ENCODE measurements at regions not wholly inside any gene's neighbourhood (a gene's known extent, or its start where the extent isn't known, plus 50 kb on each side); places are given as distances from the start of the nearest gene placed in this dataset.

DNA sequence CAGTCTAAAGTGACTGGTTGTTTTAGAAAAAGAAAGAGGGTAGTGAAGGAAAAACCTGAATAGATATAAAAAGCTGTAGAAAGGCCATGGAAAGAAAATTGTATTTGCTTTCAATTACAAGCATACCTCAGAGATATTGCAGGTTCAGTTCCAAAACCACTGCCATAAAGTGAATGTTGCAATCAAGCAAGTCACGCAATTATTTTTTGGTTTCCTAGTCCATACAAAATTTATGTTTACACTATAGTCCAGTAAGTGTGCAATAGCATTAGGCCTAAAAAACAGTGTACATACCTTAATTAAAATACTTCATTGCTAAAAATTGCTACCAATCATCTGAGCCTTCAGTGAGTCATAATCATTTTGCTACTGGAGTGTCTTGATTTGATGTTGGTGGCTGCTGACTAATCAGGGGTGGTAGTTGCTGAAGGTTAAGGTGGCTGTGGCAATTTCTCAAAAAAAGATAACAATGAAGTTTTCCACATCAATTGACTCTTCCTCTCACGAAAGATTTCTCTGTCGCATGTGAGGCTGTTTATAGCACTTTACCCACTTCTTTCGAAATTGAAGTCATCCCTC lies 2003.8 kb upstream of the PIK3C3 start:
- no peak for DNase-seq (ENCODE audit: low read depth, low spot score)
- H3K4me1 ChIP-seq (ENCODE audit: control insufficient read depth, insufficient read depth, low read length), result no peaks in the 10 kb centered on the region
- no CpG with 5 or more reads among the region's 4 CpGs for WGBS (ENCODE audit: insufficient coverage, insufficient read length)
- no peaks in the 10 kb centered on the region for H3K9me3 ChIP-seq (ENCODE audit: control insufficient read depth, insufficient read depth, low read length)
- no peaks in the 10 kb centered on the region for H3K27me3 ChIP-seq (ENCODE audit: control insufficient read depth, insufficient read depth, low read length)
- H3K4me3 ChIP-seq (ENCODE audit: low read length), result no peak overlapping the region
- H3K36me3 ChIP-seq (ENCODE audit: control insufficient read depth, insufficient read depth, low read length), result no peaks in the 10 kb centered on the region
- H3K27ac ChIP-seq (ENCODE audit: low read length), result no peak overlapping the region

GRCh38 chr18:39946623-39947061 lies 2008.4 kb upstream of the PIK3C3 start:
- Histone ChIP-seq H3K36me3 (ENCODE audit: control insufficient read depth, insufficient read depth, low read length) (no peaks in the 10 kb centered on the region), H3K27me3 (ENCODE audit: control insufficient read depth, insufficient read depth, low read length) (no peaks in the 10 kb centered on the region), H3K4me3 (ENCODE audit: low read length) (no peak overlapping the region), H3K27ac (ENCODE audit: low read length) (no peak overlapping the region), H3K4me1 (ENCODE audit: control insufficient read depth, insufficient read depth, low read length) (no peaks in the 10 kb centered on the region), H3K9me3 (ENCODE audit: control insufficient read depth, insufficient read depth, low read length) (no peaks in the 10 kb centered on the region)
- DNase-seq (ENCODE audit: low read depth, low spot score), result no peak

GRCh38 chr18:39945076-39945475 lies 2010.0 kb upstream of the PIK3C3 start:
- Histone ChIP-seq H3K27me3 (ENCODE audit: control insufficient read depth, insufficient read depth, low read length) (no peaks in the 10 kb centered on the region), H3K9me3 (ENCODE audit: control insufficient read depth, insufficient read depth, low read length) (no peaks in the 10 kb centered on the region), H3K27ac (ENCODE audit: low read length) (no peak overlapping the region), H3K4me3 (ENCODE audit: low read length) (no peak overlapping the region), H3K4me1 (ENCODE audit: control insufficient read depth, insufficient read depth, low read length) (no peaks in the 10 kb centered on the region), H3K36me3 (ENCODE audit: control insufficient read depth, insufficient read depth, low read length) (no peaks in the 10 kb centered on the region)
- DNase-seq (ENCODE audit: low read depth, low spot score), result no peak
- no CpG with 5 or more reads among the region's 2 CpGs for WGBS (ENCODE audit: insufficient coverage, insufficient read length)

DNA sequence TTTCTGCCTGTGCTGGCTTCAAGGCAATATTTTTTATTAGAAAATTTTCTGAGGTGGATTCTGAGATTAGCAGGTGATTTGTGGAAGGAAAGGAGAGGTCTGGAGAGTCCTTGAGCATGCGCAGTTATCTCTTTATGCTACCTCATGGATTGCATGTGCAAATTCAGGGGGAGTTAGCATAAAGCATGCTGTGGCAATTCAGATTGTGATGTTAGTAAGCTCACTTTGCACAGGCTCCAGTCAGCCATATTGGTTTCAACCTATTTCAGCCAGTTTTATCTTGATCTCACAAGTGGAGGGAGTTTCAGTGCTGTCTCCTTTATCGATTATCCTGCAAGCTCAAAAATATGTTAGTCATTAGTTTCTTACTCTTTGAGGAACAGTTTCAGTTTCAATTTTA lies 2012.3 kb upstream of the PIK3C3 start:
- Histone ChIP-seq H3K4me3 (ENCODE audit: low read length) (no peak overlapping the region), H3K27me3 (ENCODE audit: control insufficient read depth, insufficient read depth, low read length) (no peaks in the 10 kb centered on the region), H3K9me3 (ENCODE audit: control insufficient read depth, insufficient read depth, low read length) (no peaks in the 10 kb centered on the region), H3K4me1 (ENCODE audit: control insufficient read depth, insufficient read depth, low read length) (no peaks in the 10 kb centered on the region), H3K27ac (ENCODE audit: low read length) (no peak overlapping the region), H3K36me3 (ENCODE audit: control insufficient read depth, insufficient read depth, low read length) (no peaks in the 10 kb centered on the region)
- WGBS (ENCODE audit: insufficient coverage, insufficient read length), result no CpG with 5 or more reads among the region's 2 CpGs
- DNase-seq (ENCODE audit: low read depth, low spot score), result no peak

- H3K4me1 ChIP-seq (ENCODE audit: control insufficient read depth, insufficient read depth, low read length), result no peaks in the 10 kb centered on the region
- WGBS (ENCODE audit: insufficient coverage, insufficient read length), result no CpG with 5 or more reads among the region's 4 CpGs
- H3K9me3 ChIP-seq (ENCODE audit: control insufficient read depth, insufficient read depth, low read length), result no peaks in the 10 kb centered on the region
- H3K27me3 ChIP-seq (ENCODE audit: control insufficient read depth, insufficient read depth, low read length), result no peaks in the 10 kb centered on the region
- H3K4me3 ChIP-seq (ENCODE audit: low read length), result no peak overlapping the region
- H3K27ac ChIP-seq (ENCODE audit: low read length), result no peak overlapping the region
- no peak for DNase-seq (ENCODE audit: low read depth, low spot score)
- H3K36me3 ChIP-seq (ENCODE audit: control insufficient read depth, insufficient read depth, low read length), result no peaks in the 10 kb centered on the region
Measured at GRCh38 chr18:39938676-39939608, 2016.1 kb upstream of the PIK3C3 start.

DNA sequence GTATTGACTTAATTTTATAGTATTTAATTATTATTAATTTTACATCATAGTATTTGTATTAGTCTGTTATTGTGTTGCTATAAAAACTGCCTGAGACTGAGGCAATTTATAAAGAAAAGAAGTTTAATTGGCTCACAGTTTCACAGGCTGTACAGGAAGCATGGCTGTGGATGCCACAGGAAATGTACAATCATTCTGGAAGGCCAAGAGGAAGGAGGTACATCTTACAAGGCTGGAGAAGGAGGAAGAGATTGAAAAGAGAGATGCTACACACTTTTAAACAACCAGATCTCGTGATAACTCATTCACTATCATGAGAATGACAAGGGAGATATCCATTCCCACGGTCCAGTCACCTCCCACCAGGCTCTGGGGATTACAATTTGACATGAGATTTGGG lies 2019.4 kb upstream of the PIK3C3 start:
- Histone ChIP-seq H3K27me3 (ENCODE audit: control insufficient read depth, insufficient read depth, low read length) (no peaks in the 10 kb centered on the region), H3K4me1 (ENCODE audit: control insufficient read depth, insufficient read depth, low read length) (no peaks in the 10 kb centered on the region), H3K9me3 (ENCODE audit: control insufficient read depth, insufficient read depth, low read length) (no peaks in the 10 kb centered on the region), H3K4me3 (ENCODE audit: low read length) (no peak overlapping the region), H3K27ac (ENCODE audit: low read length) (no peak overlapping the region), H3K36me3 (ENCODE audit: control insufficient read depth, insufficient read depth, low read length) (no peaks in the 10 kb centered on the region)
- no CpG with 5 or more reads among the region's 2 CpGs for WGBS (ENCODE audit: insufficient coverage, insufficient read length)
- DNase-seq (ENCODE audit: low read depth, low spot score), result no peak

DNA sequence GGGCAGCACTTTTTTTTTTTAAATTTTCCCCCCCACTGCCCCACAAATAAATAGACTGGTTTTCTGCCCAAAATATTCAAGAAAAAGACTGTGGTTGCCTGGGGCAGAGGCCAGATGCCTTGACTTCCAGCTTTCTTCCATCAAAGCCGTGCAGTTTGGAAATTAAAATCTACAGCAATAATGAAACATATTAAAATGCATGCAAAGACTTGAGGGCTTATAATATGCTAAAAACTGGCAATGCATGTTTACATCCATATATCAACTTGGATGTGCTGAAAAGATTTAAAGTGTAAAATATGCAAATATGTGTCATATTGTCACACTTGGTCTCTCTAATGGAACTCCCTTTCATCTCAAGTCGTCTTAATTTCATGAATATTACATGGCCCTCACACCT lies 2036.2 kb upstream of the PIK3C3 start:
- H3K27me3 ChIP-seq (ENCODE audit: control insufficient read depth, insufficient read depth, low read length), result no peaks in the 10 kb centered on the region
- no peaks in the 10 kb centered on the region for H3K9me3 ChIP-seq (ENCODE audit: control insufficient read depth, insufficient read depth, low read length)
- no peak overlapping the region for H3K27ac ChIP-seq (ENCODE audit: low read length)
- no peak for DNase-seq (ENCODE audit: low read depth, low spot score)
- H3K4me3 ChIP-seq (ENCODE audit: low read length), result no peak overlapping the region
- WGBS (ENCODE audit: insufficient coverage, insufficient read length), result no CpG with 5 or more reads among the region's 2 CpGs
- H3K36me3 ChIP-seq (ENCODE audit: control insufficient read depth, insufficient read depth, low read length), result no peaks in the 10 kb centered on the region
- no peaks in the 10 kb centered on the region for H3K4me1 ChIP-seq (ENCODE audit: control insufficient read depth, insufficient read depth, low read length)

GRCh38 chr18:39913672-39914366 lies 2041.2 kb upstream of the PIK3C3 start:
- H3K27me3 ChIP-seq (ENCODE audit: control insufficient read depth, insufficient read depth, low read length), result no peaks in the 10 kb centered on the region
- WGBS (ENCODE audit: insufficient coverage, insufficient read length), result no CpG with 5 or more reads among the region's 4 CpGs
- H3K4me3 ChIP-seq (ENCODE audit: low read length), result no peak overlapping the region
- H3K36me3 ChIP-seq (ENCODE audit: control insufficient read depth, insufficient read depth, low read length), result no peaks in the 10 kb centered on the region
- no peak for DNase-seq (ENCODE audit: low read depth, low spot score)
- H3K4me1 ChIP-seq (ENCODE audit: control insufficient read depth, insufficient read depth, low read length), result no peaks in the 10 kb centered on the region
- H3K27ac ChIP-seq (ENCODE audit: low read length), result no peak overlapping the region
- H3K9me3 ChIP-seq (ENCODE audit: control insufficient read depth, insufficient read depth, low read length), result no peaks in the 10 kb centered on the region

GRCh38 chr18:39911716-39912115 lies 2043.3 kb upstream of the PIK3C3 start:
- Histone ChIP-seq H3K27me3 (ENCODE audit: control insufficient read depth, insufficient read depth, low read length) (no peaks in the 10 kb centered on the region), H3K36me3 (ENCODE audit: control insufficient read depth, insufficient read depth, low read length) (no peaks in the 10 kb centered on the region), H3K4me1 (ENCODE audit: control insufficient read depth, insufficient read depth, low read length) (no peaks in the 10 kb centered on the region), H3K27ac (ENCODE audit: low read length) (no peak overlapping the region), H3K4me3 (ENCODE audit: low read length) (no peak overlapping the region), H3K9me3 (ENCODE audit: control insufficient read depth, insufficient read depth, low read length) (no peaks in the 10 kb centered on the region)
- no peak for DNase-seq (ENCODE audit: low read depth, low spot score)

DNA sequence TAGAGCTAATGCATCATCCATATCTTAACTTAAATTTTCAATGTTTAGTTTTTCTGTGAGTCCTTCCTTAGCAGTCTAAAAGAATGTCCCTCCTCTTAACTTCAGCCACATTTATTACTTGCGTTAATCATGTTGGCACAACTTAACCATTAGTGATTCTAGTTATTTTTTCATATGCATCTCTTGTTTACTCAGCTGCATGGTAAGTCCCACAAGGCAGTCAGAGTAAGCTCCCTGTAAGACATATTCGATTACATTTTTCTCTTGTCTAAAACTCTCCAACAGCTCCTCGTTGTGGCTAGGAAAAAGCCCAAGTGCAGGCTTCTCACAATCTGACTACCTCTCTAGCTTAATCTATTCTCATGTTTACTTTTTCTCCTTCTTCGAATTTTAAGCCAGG lies 2045.3 kb upstream of the PIK3C3 start:
- H3K9me3 ChIP-seq (ENCODE audit: control insufficient read depth, insufficient read depth, low read length), result no peaks in the 10 kb centered on the region
- H3K27me3 ChIP-seq (ENCODE audit: control insufficient read depth, insufficient read depth, low read length), result no peaks in the 10 kb centered on the region
- H3K36me3 ChIP-seq (ENCODE audit: control insufficient read depth, insufficient read depth, low read length), result no peaks in the 10 kb centered on the region
- no peak overlapping the region for H3K4me3 ChIP-seq (ENCODE audit: low read length)
- no CpG with 5 or more reads among the region's 4 CpGs for WGBS (ENCODE audit: insufficient coverage, insufficient read length)
- no peak overlapping the region for H3K27ac ChIP-seq (ENCODE audit: low read length)
- no peak for DNase-seq (ENCODE audit: low read depth, low spot score)
- H3K4me1 ChIP-seq (ENCODE audit: control insufficient read depth, insufficient read depth, low read length), result no peaks in the 10 kb centered on the region
